Adrenal gland (tissue), 5 donors: ENCODE measurements at regions not wholly inside any gene's neighbourhood (a gene's known extent, or its start where the extent isn't known, plus 50 kb on each side); places are given as distances from the start of the nearest gene placed in this dataset.

Experiments used
- POLR2A ChIP-seq, 2 donors: fragments of 450-650 bp; IDR thresholded peaks; one replicate each; pipeline ENCODE4 v1.6.1; 2017; ENCODE audit warnings: antibody characterized with exemption in 2 of 2, mild to moderate bottlenecking in 2 of 2, moderate library complexity in 1 of 2
- TF ChIP-seq, protein P1 (sequence below), 6 experiments: fragments of 450-650 bp in 4 of 6; fragments of 200-600 bp in 2 of 6; sonication (generic) in 1 of 6; IDR thresholded peaks; 1 replicate in 5 of 6; 2 replicates in 1 of 6; pipeline versions ENCODE4 v1.5.1 to v1.8.0; 2016 to 2021; ENCODE audit warnings: antibody characterized with exemption in 6 of 6, mild to moderate bottlenecking in 2 of 6, moderate library complexity in 1 of 6
- donor health status: DM: no; HTN: no; CAD: no.

- TF ChIP-seq, protein P1, sequence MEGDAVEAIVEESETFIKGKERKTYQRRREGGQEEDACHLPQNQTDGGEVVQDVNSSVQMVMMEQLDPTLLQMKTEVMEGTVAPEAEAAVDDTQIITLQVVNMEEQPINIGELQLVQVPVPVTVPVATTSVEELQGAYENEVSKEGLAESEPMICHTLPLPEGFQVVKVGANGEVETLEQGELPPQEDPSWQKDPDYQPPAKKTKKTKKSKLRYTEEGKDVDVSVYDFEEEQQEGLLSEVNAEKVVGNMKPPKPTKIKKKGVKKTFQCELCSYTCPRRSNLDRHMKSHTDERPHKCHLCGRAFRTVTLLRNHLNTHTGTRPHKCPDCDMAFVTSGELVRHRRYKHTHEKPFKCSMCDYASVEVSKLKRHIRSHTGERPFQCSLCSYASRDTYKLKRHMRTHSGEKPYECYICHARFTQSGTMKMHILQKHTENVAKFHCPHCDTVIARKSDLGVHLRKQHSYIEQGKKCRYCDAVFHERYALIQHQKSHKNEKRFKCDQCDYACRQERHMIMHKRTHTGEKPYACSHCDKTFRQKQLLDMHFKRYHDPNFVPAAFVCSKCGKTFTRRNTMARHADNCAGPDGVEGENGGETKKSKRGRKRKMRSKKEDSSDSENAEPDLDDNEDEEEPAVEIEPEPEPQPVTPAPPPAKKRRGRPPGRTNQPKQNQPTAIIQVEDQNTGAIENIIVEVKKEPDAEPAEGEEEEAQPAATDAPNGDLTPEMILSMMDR (IDR thresholded peaks at IDR 0.05), result no peak
- no peak for TF ChIP-seq POLR2A (IDR thresholded peaks at IDR 0.05)
Observed at GRCh38 chr12:124721501-124722162, 142.0 kb downstream of the SCARB1 start.
